Heart right ventricle (tissue), 16 donors: ENCODE measurements at regions not wholly inside any gene's neighbourhood (a gene's known extent, or its start where the extent isn't known, plus 50 kb on each side); places are given as distances from the start of the nearest gene placed in this dataset.

Experiments used
- ATAC-seq, 8 donors: fragments of 200-7000 bp; cut with Tn5 transposase; one replicate each; pipeline ENCODE4 v1.9.1; 2020; ENCODE audit warnings: mild to moderate bottlenecking in 8 of 8, moderate library complexity in 8 of 8, moderate number of reproducible peaks in 1 of 8
- DNase-seq, 2 donors: peaks; one replicate each; pipeline ENCODE4 v3.0.0-alpha.2; 2020
- H3K27ac ChIP-seq, 10 donors: fragments of 200-600 bp; sonication (generic) in 2 of 10; one replicate each; pipeline versions ENCODE4 v1.5.0 to v1.8.0; 2020 to 2022; ENCODE audit warnings: mild to moderate bottlenecking in 3 of 10
- H3K27me3 ChIP-seq, 7 donors: fragments of 200-600 bp; one replicate each; pipeline ENCODE4 v1.8.0; 2021 to 2022; ENCODE audit warnings: mild to moderate bottlenecking in 2 of 7
- H3K36me3 ChIP-seq, 9 donors: fragments of 200-600 bp; sonication (generic) in 1 of 9; one replicate each; pipeline versions ENCODE4 v1.5.0 to v1.8.0; 2020 to 2022; ENCODE audit warnings: mild to moderate bottlenecking in 2 of 9
- H3K4me1 ChIP-seq, 9 donors: fragments of 200-600 bp; sonication (generic) in 1 of 9; one replicate each; pipeline versions ENCODE4 v1.5.0 to v1.8.0; 2020 to 2022; ENCODE audit warnings: mild to moderate bottlenecking in 4 of 9
- H3K4me3 ChIP-seq, 10 donors: fragments of 200-600 bp; sonication (generic) in 2 of 10; one replicate each; pipeline versions ENCODE4 v1.5.0 to v1.8.0; 2020 to 2022; ENCODE audit warnings: mild to moderate bottlenecking in 7 of 10, moderate library complexity in 2 of 10
- H3K9me3 ChIP-seq, 11 donors: fragments of 200-600 bp in 10 of 11; sonication (generic) in 2 of 11; one replicate each; pipeline versions ENCODE4 v1.5.0 to v1.8.0; 2013 to 2022; ENCODE audit warnings: mild to moderate bottlenecking in 2 of 11, control low read depth in 1 of 11, moderate library complexity in 1 of 11
- WGBS, 2 donors: extraction: QIAGEN DNeasy Blood & Tissue Kit; methylation state at CpG; one replicate each; pipeline ENCODE4 v1.1.7; 2013; ENCODE audit warnings: inconsistent platforms in 1 of 2; 5-methylcytosine and 5-hydroxymethylcytosine counted together
- intact Hi-C, 10 donors: fragments of 100-400 bp; cut with DNase I; formaldehyde crosslinking; loops; one replicate each; pipeline versions ENCODE4 v1.11.1 to v1.14.2; 2022
- TF ChIP-seq, protein P1 (sequence below), 9 donors: fragments of 200-600 bp; sonication (generic) in 2 of 9; IDR thresholded peaks; one replicate each; pipeline versions ENCODE4 v1.5.0 to v1.8.0; 2021 to 2022; ENCODE audit warnings: antibody characterized with exemption in 9 of 9, mild to moderate bottlenecking in 5 of 9, moderate library complexity in 1 of 9
- donor health status: Arrhythmogenic right ventricular cardiomyopathy.
- donor health status: ischemic (EF 13 %, LVEDD 7.1; RV severe dilation, severe dysfunction).
- donor health status: healthy with polysubstance abuse.
- donor health status: DM: no; HTN: yes; CAD: no.
- donor health status: DM: no; HTN: no; CAD: no.
- donor health status: ischemic (EF 25% LVEDD 6.9; RV normal size, moderate dysfunction).
- donor health status: ischemic (EF 25% LVEDD 5.7; RV mildly dilated, moderate dysfunction).
- donor health status: healthy.
- donor health status: DM: yes; HTN: yes; CAD: no.
- donor health status: Ischemic cardiomyopathy.
- donor health status: ischemic (EF 35%, LVEDD 5.7; RV mildly dilated, moderate dysfunction).
- donor health status: nonischemic (EF 11% LVEDD 7.7; RV severe dilation, severe dysfunction).
- donor health status: DM: yes; HTN: yes; CAD: no.
- donor health status: PGD.
- donor health status: ischemic (EF 29% LVEDD 5.4; RV normal size, mild dysfunction).
- donor health status: nonischemic (EF 23%, LVEDD 6.1; RV moderate dilation, normal function).

DNA sequence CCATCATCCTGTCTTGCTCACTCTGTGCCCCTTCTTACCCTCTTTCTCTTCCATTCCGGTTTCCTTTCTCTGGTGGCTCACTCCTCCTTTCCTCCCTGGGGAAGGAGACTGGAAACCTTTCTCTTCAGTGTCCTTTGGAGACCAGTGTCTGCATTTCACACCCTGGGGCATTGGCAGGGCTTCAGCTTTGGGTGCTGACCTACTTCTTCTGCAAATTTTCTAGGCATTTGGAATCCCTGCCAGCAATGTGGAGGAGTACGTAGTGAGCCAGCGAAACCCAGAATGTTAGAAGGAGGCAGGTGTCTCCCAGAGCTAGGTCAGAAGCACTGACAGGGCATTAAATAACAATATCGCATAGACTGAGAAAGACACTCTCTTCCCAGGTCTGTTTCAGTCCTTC lies 122.2 kb downstream of the SLC28A3 start:
- DNase-seq (no peak), ATAC-seq (no peak)
- H3K4me3 ChIP-seq: no peak overlapping the region
- intact Hi-C loops: no loop called here
- no peaks in the 10 kb centered on the region for H3K27me3 ChIP-seq
- H3K27ac ChIP-seq: no peak overlapping the region
- H3K9me3 ChIP-seq: peaks cover 0 to 13% (median 0%) of the 10 kb centered on the region in 11 donors
- no peaks in the 10 kb centered on the region for H3K36me3 ChIP-seq
- TF ChIP-seq, protein P1, sequence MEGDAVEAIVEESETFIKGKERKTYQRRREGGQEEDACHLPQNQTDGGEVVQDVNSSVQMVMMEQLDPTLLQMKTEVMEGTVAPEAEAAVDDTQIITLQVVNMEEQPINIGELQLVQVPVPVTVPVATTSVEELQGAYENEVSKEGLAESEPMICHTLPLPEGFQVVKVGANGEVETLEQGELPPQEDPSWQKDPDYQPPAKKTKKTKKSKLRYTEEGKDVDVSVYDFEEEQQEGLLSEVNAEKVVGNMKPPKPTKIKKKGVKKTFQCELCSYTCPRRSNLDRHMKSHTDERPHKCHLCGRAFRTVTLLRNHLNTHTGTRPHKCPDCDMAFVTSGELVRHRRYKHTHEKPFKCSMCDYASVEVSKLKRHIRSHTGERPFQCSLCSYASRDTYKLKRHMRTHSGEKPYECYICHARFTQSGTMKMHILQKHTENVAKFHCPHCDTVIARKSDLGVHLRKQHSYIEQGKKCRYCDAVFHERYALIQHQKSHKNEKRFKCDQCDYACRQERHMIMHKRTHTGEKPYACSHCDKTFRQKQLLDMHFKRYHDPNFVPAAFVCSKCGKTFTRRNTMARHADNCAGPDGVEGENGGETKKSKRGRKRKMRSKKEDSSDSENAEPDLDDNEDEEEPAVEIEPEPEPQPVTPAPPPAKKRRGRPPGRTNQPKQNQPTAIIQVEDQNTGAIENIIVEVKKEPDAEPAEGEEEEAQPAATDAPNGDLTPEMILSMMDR (IDR thresholded peaks at IDR 0.05): no peak
- H3K4me1 ChIP-seq: no peaks in the 10 kb centered on the region
- 66 to 68% methylated on average over 4 of the region's 4 CpGs for WGBS, 2 donors

DNA sequence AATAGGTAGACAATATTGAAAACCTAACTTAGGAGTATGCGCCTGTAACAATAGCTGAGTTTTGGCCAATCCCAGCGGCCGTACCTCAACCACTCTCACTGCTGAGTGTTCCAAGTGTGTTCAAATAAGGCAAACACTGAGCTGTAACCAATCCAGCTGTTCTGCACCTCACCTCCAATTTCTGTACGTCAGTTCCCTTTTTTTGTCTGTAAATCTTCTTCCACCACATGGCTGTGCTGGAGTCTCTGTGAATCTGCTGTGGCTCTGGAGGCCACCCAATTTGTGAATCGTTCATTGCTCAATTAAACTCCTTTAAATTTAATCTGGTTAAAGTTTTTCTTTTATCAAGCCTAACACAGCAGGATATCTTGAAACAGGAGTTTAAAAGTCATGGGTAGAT lies 116.3 kb downstream of the SLC28A3 start:
- H3K27ac ChIP-seq: no peak overlapping the region
- DNase-seq (no peak), ATAC-seq (no peak)
- no peaks in the 10 kb centered on the region for H3K27me3 ChIP-seq
- TF ChIP-seq, protein P1 (IDR thresholded peaks at IDR 0.05): no peak
- intact Hi-C loops: no loop called here
- peaks cover 0 to 11% (median 0%) of the 10 kb centered on the region in 11 donors for H3K9me3 ChIP-seq
- H3K4me3 ChIP-seq: no peak overlapping the region
- H3K36me3 ChIP-seq: no peaks in the 10 kb centered on the region
- WGBS, 2 donors: 70 to 73% methylated on average over 5 of the region's 5 CpGs
- H3K4me1 ChIP-seq: peaks cover 0 to 25% (median 9%) of the 10 kb centered on the region in 9 donors
